Endothelial cell of umbilical vein (primary cell): ENCODE measurements at regions not wholly inside any gene's neighbourhood (a gene's known extent, or its start where the extent isn't known, plus 50 kb on each side); places are given as distances from the start of the nearest gene placed in this dataset.

ENCODE experiments used
- BruUV-seq: library from RNA; stranded (reverse); fragments of 400-500 nt; replicated peaks from 2 replicates; lab custom pipeline; 2021; lab: Mats Ljungman, UMichigan
- CTCF ChIA-PET: fragments of 300-600, 350-600 bp; sonication (Branson Sonifier 250); formaldehyde crosslinking; loops from one replicate; lab custom pipeline; 2021; ENCODE audit warnings: antibody characterized with exemption, inconsistent platforms; lab: Charles Lee
- POLR2A ChIA-PET: fragments of 300-600, 350-600 bp; sonication (Branson Sonifier 250); formaldehyde crosslinking; loops from one replicate; lab custom pipeline; 2021; ENCODE audit warnings: antibody characterized with exemption, inconsistent platforms; lab: Charles Lee
- DNase-seq: peaks from one replicate; pipeline ENCODE4 v3.0.0-alpha.2; 2011; ENCODE audit warnings: low read depth, low spot score
- FAIRE-seq: peaks from 2 replicates; lab custom pipeline; 2011; peaks lifted over from hg19 to GRCh38; lab: Jason Lieb, UNC
- H2AFZ ChIP-seq: 2 replicates; pipeline ENCODE4 v1.6.0; 2012; ENCODE audit warnings: low read depth, low read length, control low read depth, inconsistent platforms
- H3K27ac ChIP-seq: 2 replicates; pipeline ENCODE4 v1.5.1; 2011; ENCODE audit warnings: low read depth, mild to moderate bottlenecking, control low read depth, low read length, moderate library complexity; ENCODE audit not compliant: insufficient read depth
- H3K27me3 ChIP-seq, 2 experiments: 2 replicates each; pipeline versions ENCODE4 v1.6.0 to v1.6.1; 2011; ENCODE audit warnings: low read length in 2 of 2, mixed read lengths in 1 of 2; ENCODE audit not compliant: control insufficient read depth in 2 of 2, insufficient read depth in 2 of 2
- H3K36me3 ChIP-seq, 2 experiments: 2 replicates in 1 of 2; 3 replicates in 1 of 2; pipeline ENCODE4 v1.5.1; 2011; ENCODE audit warnings: low read length in 2 of 2, mild to moderate bottlenecking in 1 of 2, moderate library complexity in 1 of 2; ENCODE audit not compliant: control insufficient read depth in 2 of 2, insufficient read depth in 2 of 2; ENCODE audit errors: extremely low read depth in 1 of 2
- H3K4me1 ChIP-seq: 3 replicates; pipeline ENCODE4 v1.5.1; 2011; ENCODE audit warnings: mild to moderate bottlenecking, low read length; ENCODE audit not compliant: control insufficient read depth, insufficient read depth; ENCODE audit errors: extremely low read depth
- H3K4me2 ChIP-seq: 2 replicates; pipeline ENCODE4 v1.6.1; 2011; ENCODE audit warnings: low read length, control low read depth, mixed read lengths; ENCODE audit not compliant: insufficient read depth
- H3K4me3 ChIP-seq, 3 experiments: fragments of 200-600 bp in 1 of 3; sonication (generic), shearing (Covaris generic) in 1 of 3; replicated peaks in 1 of 3; 2 replicates each; pipeline ENCODE4 v1.5.1; 2011 to 2016; ENCODE audit warnings: control low read depth in 3 of 3, low read length in 3 of 3, mild to moderate bottlenecking in 2 of 3, inconsistent platforms in 1 of 3, low read depth in 1 of 3, moderate library complexity in 1 of 3; ENCODE audit not compliant: insufficient read depth in 1 of 3
- H3K79me2 ChIP-seq: 2 replicates; pipeline ENCODE4 v1.6.0; 2012; ENCODE audit warnings: low read length, inconsistent platforms; ENCODE audit not compliant: control insufficient read depth, insufficient read depth
- H3K9ac ChIP-seq: replicated peaks from 2 replicates; pipeline ENCODE3; 2011; ENCODE audit warnings: low read length, control low read depth; ENCODE audit not compliant: insufficient read depth; ENCODE audit errors: extremely low read depth
- H3K9me1 ChIP-seq: replicated peaks from 3 replicates; pipeline ENCODE4 v1.6.0; 2011; ENCODE audit warnings: mild to moderate bottlenecking, low read length; ENCODE audit not compliant: control insufficient read depth, insufficient read depth; ENCODE audit errors: extremely low read depth
- H3K9me3 ChIP-seq: replicated peaks from 2 replicates; pipeline ENCODE4 v1.5.1; 2012; ENCODE audit warnings: low read length, inconsistent platforms; ENCODE audit not compliant: control insufficient read depth, insufficient read depth
- H4K20me1 ChIP-seq: replicated peaks from 2 replicates; pipeline ENCODE3; 2011; ENCODE audit warnings: mild to moderate bottlenecking, low read length; ENCODE audit not compliant: control insufficient read depth, insufficient read depth; ENCODE audit errors: extremely low read depth
- CTCF ChIP-seq, 2 donors: IDR thresholded peaks; 1 replicate in 1 of 2; 2 replicates in 1 of 2; pipeline ENCODE4 v1.5.1; 2011; ENCODE audit warnings: low read length in 2 of 2, mild to moderate bottlenecking in 2 of 2, moderate library complexity in 2 of 2, control low read depth in 1 of 2, inconsistent platforms in 1 of 2, low read depth in 1 of 2; ENCODE audit not compliant: insufficient read depth in 1 of 2; ENCODE audit errors: extremely low read depth in 1 of 2
- EZH2 ChIP-seq: IDR thresholded peaks from 2 replicates; pipeline ENCODE4 v1.6.1; 2012; ENCODE audit warnings: borderline replicate concordance, low read depth, mild to moderate bottlenecking, moderate library complexity, low read length, inconsistent platforms; ENCODE audit not compliant: severe bottlenecking
- FOS ChIP-seq: IDR thresholded peaks from 2 replicates; pipeline ENCODE4 v1.6.1; 2011; ENCODE audit warnings: mild to moderate bottlenecking, low read length, moderate library complexity, borderline replicate concordance; ENCODE audit not compliant: insufficient read depth
- GATA2 ChIP-seq: IDR thresholded peaks from 2 replicates; pipeline ENCODE4 v1.7.0; 2011; ENCODE audit warnings: low read depth, mild to moderate bottlenecking, moderate library complexity, mixed read lengths, low read length; ENCODE audit not compliant: insufficient read length, insufficient read depth
- JUN ChIP-seq: IDR thresholded peaks from 2 replicates; pipeline ENCODE4 v1.6.1; 2011; ENCODE audit warnings: borderline replicate concordance, low read depth; ENCODE audit not compliant: insufficient read length, insufficient read depth
- MYC ChIP-seq: IDR thresholded peaks from one replicate; pipeline ENCODE4 v1.6.1; 2011; ENCODE audit warnings: mild to moderate bottlenecking, low read depth, low read length
- POLR2A ChIP-seq: IDR thresholded peaks from 2 replicates; pipeline ENCODE4 v1.6.1; 2012; ENCODE audit warnings: low read depth, mild to moderate bottlenecking, control low read depth, low read length
- POLR2AphosphoS5 ChIP-seq: IDR thresholded peaks from 2 replicates; pipeline ENCODE4 v1.6.1; 2012; ENCODE audit warnings: low read depth, mild to moderate bottlenecking, control low read depth, low read length, moderate library complexity; ENCODE audit not compliant: insufficient read depth
- dilution Hi-C: fragments of 300-500 bp; cut with MboI; formaldehyde crosslinking; loops from one replicate; pipeline ENCODE4 v1.15.0; 2019; ENCODE audit warnings: low sequenced_read_pairs; ENCODE audit not compliant: extremely low pct_ligation_motif_present
- intact Hi-C: fragments of 100-400 bp; cut with micrococcal nuclease; formaldehyde crosslinking; loops from one replicate; pipeline ENCODE4 v1.10.0; 2022
- TF ChIP-seq, protein P1 (sequence below): IDR thresholded peaks from 2 replicates; pipeline ENCODE4 v1.6.1; 2011; ENCODE audit not compliant: insufficient read depth, insufficient read length

GRCh38 chr13:105918842-105919741, 616.4 kb downstream of the EFNB2 start:
- intact Hi-C loops (loop anchor here (5.0 kb wide), 2 partner anchors 42 to 613 kb away; no protein-coding TSS in a partner anchor), dilution Hi-C loops (no loop called here)
- no peaks in the 10 kb centered on the region for H3K27me3 ChIP-seq
- H4K20me1 ChIP-seq = no peaks in the 10 kb centered on the region
- H3K36me3 ChIP-seq = no peaks in the 10 kb centered on the region
- no peak for TF ChIP-seq POLR2AphosphoS5
- TF ChIP-seq MYC = no peak
- no peak for TF ChIP-seq POLR2A
- TF ChIP-seq JUN = peak; percentile 55
- TF ChIP-seq EZH2 = no peak
- peak; percentile 95 for TF ChIP-seq GATA2
- peak; percentile 81 for TF ChIP-seq FOS
- TF ChIP-seq, protein P1, sequence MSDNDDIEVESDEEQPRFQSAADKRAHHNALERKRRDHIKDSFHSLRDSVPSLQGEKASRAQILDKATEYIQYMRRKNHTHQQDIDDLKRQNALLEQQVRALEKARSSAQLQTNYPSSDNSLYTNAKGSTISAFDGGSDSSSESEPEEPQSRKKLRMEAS = no peak
- no peak for TF ChIP-seq CTCF (IDR thresholded peaks at IDR 0.05; ENCODE audit: extremely low read depth in 1 of 2, insufficient read depth in 1 of 2, low read depth in 1 of 2, low read length in 2 of 2)
- peaks cover 15% of the 10 kb centered on the region for H3K4me1 ChIP-seq
- DNase-seq = peak; percentile 42
- no peaks in the 10 kb centered on the region for H3K79me2 ChIP-seq
- POLR2A ChIA-PET = no interaction called here
- peak overlapping the region; percentile 40 for H3K4me2 ChIP-seq
- CTCF ChIA-PET = no interaction called here
- H2AFZ ChIP-seq = peak overlapping the region; percentile 11
- no peak overlapping the region for H3K9ac ChIP-seq
- no TSS peak for BruUV-seq
- no peak overlapping the region for H3K4me3 ChIP-seq
- H3K27ac ChIP-seq = no peak overlapping the region
- H3K9me1 ChIP-seq = no peaks in the 10 kb centered on the region
- FAIRE-seq = peak; percentile 81
- H3K9me3 ChIP-seq = no peaks in the 10 kb centered on the region
